ENCODE measurements at regions not wholly inside any gene's neighbourhood (a gene's known extent, or its start where the extent isn't known, plus 50 kb on each side); places are given as distances from the start of the nearest gene placed in this dataset.
"Not testable (repeated sequence)": the region's sequence is repeated elsewhere in the genome, so short reads cannot be mapped to it uniquely, and the experiment has no call there.

DNA sequence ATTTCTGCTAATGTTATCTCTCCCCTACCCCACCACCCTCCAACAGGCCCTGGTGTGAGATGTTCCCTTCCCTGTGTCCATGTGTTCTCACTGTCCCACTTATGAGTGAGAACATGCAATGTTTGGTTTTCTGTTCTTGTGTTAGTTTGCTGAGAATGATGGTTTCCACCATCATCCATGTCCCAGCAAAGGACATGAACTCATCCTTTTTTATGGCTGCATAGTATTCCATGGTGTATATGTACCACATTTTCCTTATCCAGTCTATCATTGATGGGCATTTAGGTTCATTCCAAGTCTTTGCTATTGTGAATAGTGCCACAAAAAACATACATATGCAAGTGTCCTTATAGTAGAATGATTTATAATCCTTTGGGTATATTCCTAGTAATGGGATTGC is 104.5 kb downstream of the ZNF33B start:
- DNase-seq (ENCODE audit: low read depth); H3K4me3 ChIP-seq (ENCODE audit: low read depth, low read length): not testable (repeated sequence)

DNA sequence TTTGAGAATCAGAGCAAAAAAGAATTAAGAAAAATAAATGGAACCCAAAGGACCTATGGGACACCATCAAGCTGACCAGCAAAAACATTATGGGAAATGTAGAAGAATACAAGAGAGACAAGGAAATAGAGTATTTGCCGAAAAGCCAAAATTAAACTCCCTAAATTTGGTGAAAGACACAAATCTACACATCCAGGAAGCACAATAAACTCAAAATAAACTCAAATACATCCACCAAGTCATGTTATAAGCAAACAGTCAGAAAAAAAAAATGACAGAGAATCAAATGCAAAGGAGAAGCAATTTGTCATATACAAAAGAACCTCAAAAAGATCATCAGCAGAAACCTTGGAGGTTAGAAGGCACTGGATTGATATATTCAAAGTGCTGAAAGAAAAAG is 105.4 kb downstream of the ZNF33B start:
- H3K4me3 ChIP-seq (ENCODE audit: low read depth, low read length) = no peak overlapping the region
- TF ChIP-seq, protein P1, sequence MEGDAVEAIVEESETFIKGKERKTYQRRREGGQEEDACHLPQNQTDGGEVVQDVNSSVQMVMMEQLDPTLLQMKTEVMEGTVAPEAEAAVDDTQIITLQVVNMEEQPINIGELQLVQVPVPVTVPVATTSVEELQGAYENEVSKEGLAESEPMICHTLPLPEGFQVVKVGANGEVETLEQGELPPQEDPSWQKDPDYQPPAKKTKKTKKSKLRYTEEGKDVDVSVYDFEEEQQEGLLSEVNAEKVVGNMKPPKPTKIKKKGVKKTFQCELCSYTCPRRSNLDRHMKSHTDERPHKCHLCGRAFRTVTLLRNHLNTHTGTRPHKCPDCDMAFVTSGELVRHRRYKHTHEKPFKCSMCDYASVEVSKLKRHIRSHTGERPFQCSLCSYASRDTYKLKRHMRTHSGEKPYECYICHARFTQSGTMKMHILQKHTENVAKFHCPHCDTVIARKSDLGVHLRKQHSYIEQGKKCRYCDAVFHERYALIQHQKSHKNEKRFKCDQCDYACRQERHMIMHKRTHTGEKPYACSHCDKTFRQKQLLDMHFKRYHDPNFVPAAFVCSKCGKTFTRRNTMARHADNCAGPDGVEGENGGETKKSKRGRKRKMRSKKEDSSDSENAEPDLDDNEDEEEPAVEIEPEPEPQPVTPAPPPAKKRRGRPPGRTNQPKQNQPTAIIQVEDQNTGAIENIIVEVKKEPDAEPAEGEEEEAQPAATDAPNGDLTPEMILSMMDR (conservative IDR thresholded peaks at IDR 0.05; ENCODE audit: low read depth, low read length) = no peak
- DNase-seq (ENCODE audit: low read depth) = no peak

DNA sequence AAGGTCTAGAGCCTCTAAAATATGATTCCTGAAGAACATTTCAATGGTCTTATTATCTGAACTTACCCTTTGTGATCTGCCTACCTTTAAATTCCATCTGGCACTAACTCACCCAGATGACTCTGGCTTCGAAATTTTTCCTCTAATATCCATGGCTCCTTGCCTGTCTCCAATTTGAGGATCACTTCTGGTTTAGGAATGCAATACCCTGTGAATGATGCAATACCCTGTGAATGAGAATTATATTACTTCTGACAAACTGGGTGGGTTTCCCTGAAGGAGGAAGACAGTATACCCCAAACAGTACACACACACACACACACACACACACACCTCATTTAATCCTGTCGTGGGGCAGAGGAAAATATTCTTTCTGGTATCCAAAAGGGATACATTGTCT is 115.3 kb downstream of the ZNF33B start:
- TF ChIP-seq, protein P1 (conservative IDR thresholded peaks at IDR 0.05; ENCODE audit: low read depth, low read length) = no peak
- DNase-seq (ENCODE audit: low read depth) = no peak
- H3K4me3 ChIP-seq (ENCODE audit: low read depth, low read length) = no peak overlapping the region

DNA sequence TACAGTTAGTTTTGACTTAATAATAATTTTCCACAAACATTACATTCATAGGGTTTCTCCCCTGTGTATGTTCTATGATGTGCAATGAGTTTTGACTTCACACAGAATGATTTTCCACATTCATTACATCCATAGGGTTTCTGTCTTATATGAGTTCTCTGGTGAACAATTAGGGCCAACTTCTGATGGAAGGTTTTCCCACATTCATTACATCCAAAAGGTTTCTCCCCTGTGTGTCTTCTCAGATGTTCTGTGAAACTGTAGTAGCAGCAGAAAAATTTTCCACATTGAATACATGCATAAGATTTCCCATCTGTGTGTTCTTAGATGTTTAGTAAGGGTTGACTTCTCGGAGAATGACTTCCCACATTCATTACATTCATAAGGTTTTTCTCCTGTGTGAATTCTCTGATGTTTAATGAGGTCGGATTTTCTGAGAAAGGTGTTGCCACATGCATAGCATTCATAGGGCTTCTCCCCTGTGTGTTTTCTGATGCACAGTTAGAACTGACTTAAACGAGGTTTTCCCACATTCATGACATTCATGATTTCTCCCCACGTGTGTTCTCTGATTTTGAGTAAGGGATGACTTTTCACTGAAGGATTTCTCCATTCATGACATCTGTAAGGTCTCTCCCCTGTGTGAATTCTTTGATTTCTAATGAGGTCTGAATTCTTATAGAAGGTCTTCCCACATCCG is 118.5 kb downstream of the ZNF33B start:
- DNase-seq (ENCODE audit: low read depth) = peak; percentile 9
- H3K4me3 ChIP-seq (ENCODE audit: low read depth, low read length) = no peak overlapping the region
- TF ChIP-seq, protein P1 (conservative IDR thresholded peaks at IDR 0.05; ENCODE audit: low read depth, low read length) = no peak

DNA sequence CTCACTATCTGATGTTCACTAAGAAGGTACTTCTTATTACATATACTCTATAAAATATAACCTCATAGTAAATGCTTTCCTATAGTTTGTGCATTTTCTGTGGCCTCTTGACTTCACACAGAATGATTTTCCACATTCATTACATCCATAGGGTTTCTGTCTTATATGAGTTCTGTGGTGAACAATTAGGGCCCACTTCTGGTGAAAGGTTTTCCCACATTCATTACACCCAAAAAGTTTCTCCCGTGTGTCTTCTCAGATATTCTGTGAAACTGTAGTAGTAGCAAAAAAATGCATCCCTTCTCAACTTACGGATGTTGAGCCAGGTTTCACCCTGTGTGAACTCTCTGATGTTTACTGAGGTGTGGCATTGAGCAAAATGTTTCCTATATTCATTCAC is 119.3 kb downstream of the ZNF33B start:
- no peak overlapping the region for H3K4me3 ChIP-seq (ENCODE audit: low read depth, low read length)
- DNase-seq (ENCODE audit: low read depth) = no peak
- TF ChIP-seq, protein P1 (conservative IDR thresholded peaks at IDR 0.05; ENCODE audit: low read depth, low read length) = no peak

DNA sequence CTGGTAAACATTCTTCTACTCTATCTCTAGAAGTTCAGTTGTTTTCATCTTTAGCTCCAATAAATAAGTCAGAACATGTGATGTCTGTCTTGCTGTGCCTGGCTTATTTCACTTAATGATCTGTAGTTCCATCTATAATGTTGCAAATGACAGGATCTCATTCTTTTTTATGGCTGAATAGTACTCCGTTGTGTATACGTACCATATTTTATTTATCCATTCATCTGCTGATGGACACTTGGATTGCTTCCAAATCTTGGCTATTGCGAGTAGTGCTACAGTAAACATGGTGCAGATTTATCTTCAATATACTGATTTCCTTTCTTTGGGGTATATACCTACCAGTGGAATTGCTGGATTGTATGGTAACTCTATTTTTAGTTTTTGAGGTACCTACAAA is 124.4 kb downstream of the ZNF33B start:
- H3K4me3 ChIP-seq (ENCODE audit: low read depth, low read length) = no peak overlapping the region
- DNase-seq (ENCODE audit: low read depth) = no peak
- TF ChIP-seq, protein P1 (conservative IDR thresholded peaks at IDR 0.05; ENCODE audit: low read depth, low read length) = no peak

DNA sequence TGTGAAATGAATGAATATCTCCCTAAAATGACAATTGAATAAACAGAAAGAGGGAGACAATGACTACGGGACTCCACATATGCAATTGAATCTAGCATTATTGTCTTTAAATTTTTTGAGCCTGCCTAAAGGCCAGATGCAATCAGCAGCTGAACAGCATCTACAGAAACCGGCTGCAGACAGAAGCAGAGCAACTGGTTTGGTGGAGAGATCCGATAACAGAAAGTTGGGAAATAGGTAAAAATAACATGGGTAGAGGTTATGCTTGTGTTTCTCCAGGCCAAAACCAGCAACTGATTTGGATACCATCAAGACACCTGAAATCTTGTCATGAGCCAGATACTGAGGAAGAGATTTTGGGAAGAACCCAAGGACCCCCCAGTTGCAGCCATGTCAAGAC is 146.6 kb downstream of the ZNF33B start:
- no peak for DNase-seq (ENCODE audit: low read depth)
- H3K4me3 ChIP-seq (ENCODE audit: low read depth, low read length) = no peak overlapping the region
- TF ChIP-seq, protein P1 (conservative IDR thresholded peaks at IDR 0.05; ENCODE audit: low read depth, low read length) = no peak

Measured in choroid plexus epithelial cell (primary cell).